K562 (cell line): ENCODE measurements at regions not wholly inside any gene's neighbourhood (a gene's known extent, or its start where the extent isn't known, plus 50 kb on each side); places are given as distances from the start of the nearest gene placed in this dataset.

ENCODE experiments used
- ATAC-seq: fragments of 200-7000 bp; cut with Tn5 transposase; 3 replicates; pipeline ENCODE4 v1.9.1; 2020; ENCODE audit warnings: moderate library complexity
- BruUV-seq: library from RNA; stranded (reverse); fragments of 400-500 nt; replicated peaks from 2 replicates; lab custom pipeline; 2021; lab: Mats Ljungman, UMichigan
- CTCF ChIA-PET: fragments of 300-600 bp; formaldehyde crosslinking; extraction: SDS; loops from one replicate; lab custom pipeline; 2021; ENCODE audit warnings: low intra/inter-chr PET ratio; lab: Yijun Ruan, JAX
- POLR2A ChIA-PET: fragments of 300-600, 350-650 bp; sonication (Branson Sonifier 250); formaldehyde crosslinking; extraction: SDS; loops from one replicate; lab custom pipeline; 2021; ENCODE audit warnings: antibody characterized with exemption, inconsistent platforms; lab: Yijun Ruan, JAX
- DNase-seq, 4 experiments: peaks; one replicate each; pipeline versions ENCODE4 v3.0.0 to v3.0.0-alpha.2; 2011 to 2018; ENCODE audit warnings: low spot score in 3 of 4, mixed read lengths in 3 of 4; ENCODE audit errors: extremely low read depth in 1 of 4
- FAIRE-seq: peaks from 2 replicates; lab custom pipeline; 2011; peaks lifted over from hg19 to GRCh38; lab: Jason Lieb, UNC
- H2AFZ ChIP-seq: 2 replicates; pipeline ENCODE4 v1.6.0; 2011; ENCODE audit warnings: low read depth, low read length, control low read depth, inconsistent platforms
- H3K27ac ChIP-seq: fragments of 200-600 bp; 3 replicates; pipeline ENCODE4 v1.8.0; 2011; ENCODE audit warnings: low read depth, mild to moderate bottlenecking, control low read depth, inconsistent platforms, low read length, moderate library complexity, mixed read lengths; ENCODE audit errors: extremely low read depth
- H3K27me3 ChIP-seq, 2 experiments: fragments of 300-600 bp in 1 of 2; 2 replicates in 1 of 2; 3 replicates in 1 of 2; pipeline versions ENCODE4 v1.6.0 to v1.8.0; 2011; ENCODE audit warnings: inconsistent platforms in 2 of 2, low read length in 2 of 2, mild to moderate bottlenecking in 1 of 2, mixed read lengths in 1 of 2, moderate library complexity in 1 of 2; ENCODE audit not compliant: control insufficient read depth in 2 of 2, insufficient read depth in 2 of 2
- H3K36me3 ChIP-seq: fragments of 300-600 bp; 3 replicates; pipeline ENCODE4 v1.8.0; 2011; ENCODE audit warnings: mild to moderate bottlenecking, low read length, inconsistent platforms; ENCODE audit not compliant: control insufficient read depth, insufficient read depth
- H3K4me1 ChIP-seq, 2 experiments: fragments of 200-600 bp in 1 of 2; replicated peaks in 1 of 2; 2 replicates in 1 of 2; 3 replicates in 1 of 2; pipeline versions ENCODE4 v1.5.1 to v1.8.0; 2011; ENCODE audit warnings: inconsistent platforms in 2 of 2, low read length in 2 of 2, mild to moderate bottlenecking in 1 of 2, mixed read lengths in 1 of 2, moderate library complexity in 1 of 2; ENCODE audit not compliant: control insufficient read depth in 2 of 2, insufficient read depth in 2 of 2
- H3K4me2 ChIP-seq: 2 replicates; pipeline ENCODE4 v1.6.1; 2011; ENCODE audit warnings: low read length, control low read depth, inconsistent platforms, mixed read lengths; ENCODE audit not compliant: insufficient read depth
- H3K4me3 ChIP-seq: fragments of 200-600 bp; sonication (generic), shearing (Covaris generic); 2 replicates; pipeline ENCODE4 v1.5.1; 2016; ENCODE audit warnings: control low read depth, inconsistent platforms
- H3K79me2 ChIP-seq: fragments of 200-600 bp; 3 replicates; pipeline ENCODE4 v1.8.0; 2011; ENCODE audit warnings: low read length, inconsistent platforms; ENCODE audit not compliant: control insufficient read depth, insufficient read depth
- H3K9ac ChIP-seq, 2 experiments: 2 replicates each; pipeline versions ENCODE4 v1.6.0 to v1.6.1; 2011; ENCODE audit warnings: low read depth in 2 of 2, low read length in 2 of 2, control low read depth in 1 of 2, inconsistent platforms in 1 of 2, mild to moderate bottlenecking in 1 of 2, mixed read lengths in 1 of 2; ENCODE audit not compliant: insufficient read depth in 1 of 2
- H3K9me1 ChIP-seq: one replicate; pipeline ENCODE4 v1.6.0; 2011; ENCODE audit warnings: inconsistent platforms, mild to moderate bottlenecking, low read length, moderate library complexity; ENCODE audit not compliant: control insufficient read depth, insufficient read depth
- H3K9me3 ChIP-seq: replicated peaks from 2 replicates; pipeline ENCODE4 v1.5.1; 2011; ENCODE audit warnings: low read depth, low read length, inconsistent platforms; ENCODE audit not compliant: control insufficient read depth, insufficient read depth
- H4K20me1 ChIP-seq: replicated peaks from 2 replicates; pipeline ENCODE4 v1.6.1; 2011; ENCODE audit warnings: low read length, inconsistent platforms, mixed read lengths; ENCODE audit not compliant: control insufficient read depth, insufficient read depth
- ARID1B ChIP-seq: fragments of 450-650 bp; IDR thresholded peaks from 2 replicates; pipeline ENCODE4 v1.6.1; 2016; ENCODE audit warnings: antibody characterized with exemption, mild to moderate bottlenecking, inconsistent platforms
- ATF1 ChIP-seq, 2 experiments: fragments of 450-650 bp in 1 of 2; IDR thresholded peaks; 2 replicates each; pipeline ENCODE4 v1.6.1; 2016; ENCODE audit warnings: missing compliant biosample characterization in 1 of 2, missing genetic modification characterization in 1 of 2
- MITF ChIP-seq: IDR thresholded peaks from 2 replicates; pipeline ENCODE4 v1.6.1; 2014; ENCODE audit warnings: antibody characterized with exemption
- OTX1 ChIP-seq: fragments of 450-650 bp; formaldehyde crosslinking; IDR thresholded peaks from 2 replicates; pipeline ENCODE4 v1.4.0; 2022; ENCODE audit warnings: mild to moderate bottlenecking
- RREB1 ChIP-seq: fragments of 250-450 bp; sonication (Bioruptor Pico); IDR thresholded peaks from 2 replicates; pipeline ENCODE4 v1.4.0; 2020
- WHSC1 ChIP-seq: IDR thresholded peaks from one replicate; pipeline ENCODE4 v1.6.1; 2012; ENCODE audit warnings: low read length, control low read depth, inconsistent platforms
- ZNF239 ChIP-seq: fragments of 250-450 bp; sonication (Bioruptor Pico); IDR thresholded peaks from 2 replicates; pipeline ENCODE4 v1.4.0; 2020; ENCODE audit warnings: mild to moderate bottlenecking
- ZNF263 ChIP-seq: sonication (generic); formaldehyde crosslinking; IDR thresholded peaks from 2 replicates; pipeline ENCODE4 v1.8.0; 2022; ENCODE audit warnings: mild to moderate bottlenecking, missing genetic modification reagents, borderline replicate concordance
- ZNF41 ChIP-seq: fragments of 250-450 bp; sonication (Bioruptor Pico); conservative IDR thresholded peaks from 2 replicates; pipeline ENCODE4 v1.4.0; 2020; ENCODE audit warnings: mild to moderate bottlenecking
- WGBS: fragments of 100-300 bp; shearing (Covaris generic); methylation state at CpG from one replicate; pipeline ENCODE4 v1.1.6; 2016; ENCODE audit warnings: low coverage, mixed read lengths; ENCODE audit not compliant: insufficient coverage; ENCODE audit errors: missing lambda C conversion rate; 5-methylcytosine and 5-hydroxymethylcytosine counted together
- in situ Hi-C: fragments of 300-500 bp; cut with MboI; formaldehyde crosslinking; loops from 4 replicates; pipeline ENCODE4 v1.15.0; 2018; ENCODE audit warnings: inconsistent platforms, mixed read lengths
- intact Hi-C: fragments of 100-400 bp; cut with micrococcal nuclease; formaldehyde crosslinking; loops from 2 replicates; pipeline ENCODE4 v1.14.2; 2022
- TF ChIP-seq, protein P1 (sequence below): fragments of 250-450 bp; sonication (Bioruptor Pico); IDR thresholded peaks from 2 replicates; pipeline ENCODE4 v1.8.0; 2021; ENCODE audit warnings: borderline replicate concordance, mild to moderate bottlenecking, moderate library complexity; ENCODE audit not compliant: poor library complexity, severe bottlenecking
- TF ChIP-seq, protein P2 (sequence below): IDR thresholded peaks from 2 replicates; pipeline ENCODE4 v1.6.1; 2016; ENCODE audit warnings: missing genetic modification characterization, missing compliant biosample characterization

DNA sequence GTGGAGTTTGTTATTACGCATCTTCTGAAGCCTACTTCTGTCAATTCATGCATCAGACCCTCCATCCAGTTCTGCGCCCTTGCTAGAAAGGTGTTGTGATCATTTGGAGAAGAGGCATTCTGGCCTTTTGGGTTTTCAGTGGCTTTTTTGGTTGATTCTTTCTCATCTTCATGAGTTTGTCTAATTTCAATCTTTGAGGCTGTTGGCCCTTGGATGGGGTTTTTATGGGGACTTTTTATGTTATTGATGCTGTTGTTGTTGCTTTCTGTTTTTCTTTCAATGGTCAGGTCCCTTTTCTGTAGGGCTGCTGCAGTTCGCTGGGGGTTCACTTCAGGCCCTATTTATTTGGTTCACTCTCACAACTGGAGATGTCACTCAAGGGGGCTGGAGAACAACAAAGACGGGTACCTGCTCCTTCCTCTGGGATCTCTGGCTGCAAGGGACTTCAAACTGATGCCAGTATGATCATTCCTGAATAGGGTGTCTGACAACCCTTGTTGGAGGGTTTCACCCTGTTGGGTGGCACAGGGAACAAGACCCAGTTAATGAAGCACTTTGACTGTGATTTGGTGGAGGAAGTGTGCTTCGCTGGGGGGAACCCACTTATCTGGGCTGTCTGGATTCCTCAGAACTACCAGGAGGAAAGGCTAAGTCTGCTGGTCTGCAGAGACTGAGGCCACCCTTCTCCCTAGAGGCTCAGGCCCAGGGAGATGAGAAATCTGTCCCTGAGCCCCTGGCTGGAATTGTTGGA, 226.7 kb upstream of the PTGER4 start (continued):
- TF ChIP-seq RREB1 (CRISPR knock-in tag), result no peak

DNA sequence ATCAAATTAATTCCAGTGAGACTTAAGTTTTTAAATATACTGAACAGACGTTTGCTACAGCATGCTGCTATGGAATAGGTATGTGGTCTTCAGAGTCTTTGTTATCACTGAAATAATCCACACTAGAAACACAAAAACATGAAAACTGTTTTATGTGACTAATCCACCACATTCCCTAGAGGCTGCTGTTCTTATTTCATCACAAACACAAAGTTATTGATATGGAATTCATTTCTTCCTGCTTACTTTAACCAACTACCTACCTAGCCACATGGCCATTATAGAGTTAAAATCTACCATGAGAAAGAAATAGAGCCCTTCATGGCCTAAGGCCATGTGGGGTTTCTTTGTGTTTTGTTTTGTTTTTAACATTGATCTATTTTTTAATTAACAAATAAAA, 232.3 kb upstream of the PTGER4 start:
- FAIRE-seq (no peak), DNase-seq (no peak), ATAC-seq (no peak)
- in situ Hi-C loops, result no loop called here
- no peak overlapping the region for H3K4me2 ChIP-seq
- POLR2A ChIA-PET, result no interaction called here
- no TSS peak for BruUV-seq
- no peak overlapping the region for H3K27ac ChIP-seq
- WGBS, result 0% methylated on average over 1 of the region's 1 CpG
- no peaks in the 10 kb centered on the region for H4K20me1 ChIP-seq
- no peak overlapping the region for H2AFZ ChIP-seq
- no peaks in the 10 kb centered on the region for H3K36me3 ChIP-seq
- no peaks in the 10 kb centered on the region for H3K9me3 ChIP-seq
- no peaks in the 10 kb centered on the region for H3K9me1 ChIP-seq
- no peak overlapping the region for H3K4me3 ChIP-seq
- H3K9ac ChIP-seq, result no peak overlapping the region
- no peaks in the 10 kb centered on the region for H3K79me2 ChIP-seq
- CTCF ChIA-PET, result no interaction called here
- intact Hi-C loops, result loop anchor here (10.0 kb wide), 1 partner anchor 237 kb away; no protein-coding TSS in a partner anchor
- no peaks in the 10 kb centered on the region for H3K27me3 ChIP-seq
- H3K4me1 ChIP-seq, result no peaks in the 10 kb centered on the region
- no peak for TF ChIP-seq ZNF263 (CRISPR knock-in tag)
- TF ChIP-seq, protein P1, sequence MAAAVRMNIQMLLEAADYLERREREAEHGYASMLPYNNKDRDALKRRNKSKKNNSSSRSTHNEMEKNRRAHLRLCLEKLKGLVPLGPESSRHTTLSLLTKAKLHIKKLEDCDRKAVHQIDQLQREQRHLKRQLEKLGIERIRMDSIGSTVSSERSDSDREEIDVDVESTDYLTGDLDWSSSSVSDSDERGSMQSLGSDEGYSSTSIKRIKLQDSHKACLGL (CRISPR knock-in tag), result no peak
- TF ChIP-seq, protein P2, sequence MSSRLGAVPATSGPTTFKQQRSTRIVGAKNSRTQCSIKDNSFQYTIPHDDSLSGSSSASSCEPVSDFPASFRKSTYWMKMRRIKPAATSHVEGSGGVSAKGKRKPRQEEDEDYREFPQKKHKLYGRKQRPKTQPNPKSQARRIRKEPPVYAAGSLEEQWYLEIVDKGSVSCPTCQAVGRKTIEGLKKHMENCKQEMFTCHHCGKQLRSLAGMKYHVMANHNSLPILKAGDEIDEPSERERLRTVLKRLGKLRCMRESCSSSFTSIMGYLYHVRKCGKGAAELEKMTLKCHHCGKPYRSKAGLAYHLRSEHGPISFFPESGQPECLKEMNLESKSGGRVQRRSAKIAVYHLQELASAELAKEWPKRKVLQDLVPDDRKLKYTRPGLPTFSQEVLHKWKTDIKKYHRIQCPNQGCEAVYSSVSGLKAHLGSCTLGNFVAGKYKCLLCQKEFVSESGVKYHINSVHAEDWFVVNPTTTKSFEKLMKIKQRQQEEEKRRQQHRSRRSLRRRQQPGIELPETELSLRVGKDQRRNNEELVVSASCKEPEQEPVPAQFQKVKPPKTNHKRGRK, result no peak
- no peak for TF ChIP-seq MITF
- no peak for TF ChIP-seq ATF1 (CRISPR knock-in tag; IDR thresholded peaks at IDR 0.05)
- no peak for TF ChIP-seq ATF1 (tag; IDR thresholded peaks at IDR 0.05)
- no peak for TF ChIP-seq ZNF239 (CRISPR knock-in tag)
- TF ChIP-seq OTX1, result no peak
- TF ChIP-seq ARID1B, result no peak
- TF ChIP-seq WHSC1, result no peak
- no peak for TF ChIP-seq ZNF41 (CRISPR knock-in tag)
